ENCODE measurements at regions not wholly inside any gene's neighbourhood (a gene's known extent, or its start where the extent isn't known, plus 50 kb on each side); places are given as distances from the start of the nearest gene placed in this dataset.

GRCh38 chr4:35793766-35794165 is 450.5 kb downstream of the ARAP2 start:
- no peak for DNase-seq (ENCODE audit: low spot score)
- H3K4me1 Mint-ChIP-seq, result no peaks in the 10 kb centered on the region
- no peaks in the 10 kb centered on the region for H3K36me3 Mint-ChIP-seq
- no peak overlapping the region for H3K4me3 ChIP-seq
- no peaks in the 10 kb centered on the region for H3K4me1 ChIP-seq
- TF ChIP-seq EZH2 (IDR thresholded peaks at IDR 0.05), result no peak
- TF ChIP-seq, protein P1, sequence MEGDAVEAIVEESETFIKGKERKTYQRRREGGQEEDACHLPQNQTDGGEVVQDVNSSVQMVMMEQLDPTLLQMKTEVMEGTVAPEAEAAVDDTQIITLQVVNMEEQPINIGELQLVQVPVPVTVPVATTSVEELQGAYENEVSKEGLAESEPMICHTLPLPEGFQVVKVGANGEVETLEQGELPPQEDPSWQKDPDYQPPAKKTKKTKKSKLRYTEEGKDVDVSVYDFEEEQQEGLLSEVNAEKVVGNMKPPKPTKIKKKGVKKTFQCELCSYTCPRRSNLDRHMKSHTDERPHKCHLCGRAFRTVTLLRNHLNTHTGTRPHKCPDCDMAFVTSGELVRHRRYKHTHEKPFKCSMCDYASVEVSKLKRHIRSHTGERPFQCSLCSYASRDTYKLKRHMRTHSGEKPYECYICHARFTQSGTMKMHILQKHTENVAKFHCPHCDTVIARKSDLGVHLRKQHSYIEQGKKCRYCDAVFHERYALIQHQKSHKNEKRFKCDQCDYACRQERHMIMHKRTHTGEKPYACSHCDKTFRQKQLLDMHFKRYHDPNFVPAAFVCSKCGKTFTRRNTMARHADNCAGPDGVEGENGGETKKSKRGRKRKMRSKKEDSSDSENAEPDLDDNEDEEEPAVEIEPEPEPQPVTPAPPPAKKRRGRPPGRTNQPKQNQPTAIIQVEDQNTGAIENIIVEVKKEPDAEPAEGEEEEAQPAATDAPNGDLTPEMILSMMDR (IDR thresholded peaks at IDR 0.05), result no peak
- TF ChIP-seq EZH2phosphoT487 (IDR thresholded peaks at IDR 0.05), result no peak
- H4K20me1 ChIP-seq (ENCODE audit: low read depth), result no peaks in the 10 kb centered on the region
- no peaks in the 10 kb centered on the region for H3F3A ChIP-seq (ENCODE audit: low read depth)
- no peak overlapping the region for H3K4me3 Mint-ChIP-seq
- H3K27me3 Mint-ChIP-seq (ENCODE audit: insufficient read depth, low read depth), result no peaks in the 10 kb centered on the region
- H3K27ac ChIP-seq, result no peak overlapping the region
- H3K27ac Mint-ChIP-seq, result no peak overlapping the region
- peaks cover 11% of the 10 kb centered on the region for H3K9me3 ChIP-seq (ENCODE audit: low read depth)
- no peaks in the 10 kb centered on the region for H3K36me3 ChIP-seq
- peaks cover 17% of the 10 kb centered on the region for H3K9me3 Mint-ChIP-seq
- H3K4me2 ChIP-seq, result no peak overlapping the region
- no peak overlapping the region for H3K9ac ChIP-seq
- no peaks in the 10 kb centered on the region for H3K27me3 ChIP-seq
- H2AFZ ChIP-seq (replicated peaks), result no peak overlapping the region
- H3K79me2 ChIP-seq (ENCODE audit: low read depth), result no peaks in the 10 kb centered on the region

DNA sequence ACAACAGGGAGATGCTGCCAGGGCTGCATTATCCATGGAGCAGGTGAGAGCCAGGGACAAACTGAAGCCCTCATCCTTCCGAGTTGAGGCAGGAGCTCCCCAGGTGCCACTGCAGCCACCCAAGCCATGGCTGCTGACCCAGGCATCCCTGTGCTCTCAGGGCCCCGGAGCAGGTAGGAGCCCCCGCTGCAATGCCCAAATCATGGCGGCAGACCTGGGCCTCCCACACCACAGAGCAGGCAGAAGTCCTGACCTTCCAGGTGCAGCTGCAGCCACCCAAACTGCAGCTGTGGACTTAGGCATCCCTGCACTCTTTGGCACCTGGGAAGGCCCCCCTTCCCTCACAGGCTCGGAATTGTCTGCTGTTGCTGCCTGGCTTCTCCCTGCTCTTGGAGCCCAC is 443.6 kb downstream of the ARAP2 start:
- Histone ChIP-seq H3K27me3 (no peaks in the 10 kb centered on the region), H3K9ac (no peak overlapping the region), H2AFZ (replicated peaks) (no peak overlapping the region), H3K9me3 (ENCODE audit: low read depth) (peaks cover 11% of the 10 kb centered on the region), H4K20me1 (ENCODE audit: low read depth) (no peaks in the 10 kb centered on the region), H3K4me1 (no peaks in the 10 kb centered on the region), H3K4me3 (no peak overlapping the region), H3K79me2 (ENCODE audit: low read depth) (no peaks in the 10 kb centered on the region), H3K36me3 (no peaks in the 10 kb centered on the region), H3F3A (ENCODE audit: low read depth) (no peaks in the 10 kb centered on the region), H3K4me2 (no peak overlapping the region), H3K27ac (no peak overlapping the region)
- TF ChIP-seq EZH2 (IDR thresholded peaks at IDR 0.05) (no peak), EZH2phosphoT487 (IDR thresholded peaks at IDR 0.05) (no peak)
- TF ChIP-seq, protein P1 (IDR thresholded peaks at IDR 0.05), result no peak
- H3K4me1 Mint-ChIP-seq, result peaks cover 2% of the 10 kb centered on the region
- no peaks in the 10 kb centered on the region for H3K36me3 Mint-ChIP-seq
- H3K27ac Mint-ChIP-seq, result no peak overlapping the region
- no peak for DNase-seq (ENCODE audit: low spot score)
- peaks cover 11% of the 10 kb centered on the region for H3K9me3 Mint-ChIP-seq
- H3K4me3 Mint-ChIP-seq, result no peak overlapping the region
- no peaks in the 10 kb centered on the region for H3K27me3 Mint-ChIP-seq (ENCODE audit: insufficient read depth, low read depth)

DNA sequence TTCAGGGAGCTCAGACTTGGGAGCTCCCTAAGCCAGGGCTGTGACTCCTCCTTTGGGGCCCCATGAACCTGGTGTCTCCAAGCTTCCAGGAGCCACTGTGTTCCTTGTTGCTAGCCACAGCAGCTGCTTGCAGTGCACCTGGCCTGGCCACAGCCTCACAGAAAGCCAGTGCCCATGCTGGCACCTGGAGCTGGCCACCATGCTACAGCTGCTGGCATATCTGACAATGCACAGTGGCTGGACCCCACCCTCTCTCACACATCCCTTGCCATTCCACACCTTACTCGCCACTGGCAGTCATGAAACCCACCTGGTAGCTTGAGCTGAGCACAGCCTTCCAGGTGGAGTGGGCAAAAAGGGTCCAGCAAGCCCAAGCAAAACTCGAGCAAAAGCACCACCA is 441.7 kb downstream of the ARAP2 start:
- Histone ChIP-seq H3K4me3 (no peak overlapping the region), H3K9ac (no peak overlapping the region), H3K79me2 (ENCODE audit: low read depth) (no peaks in the 10 kb centered on the region), H3K27ac (no peak overlapping the region), H3F3A (ENCODE audit: low read depth) (no peaks in the 10 kb centered on the region), H3K4me2 (no peak overlapping the region), H2AFZ (replicated peaks) (no peak overlapping the region), H3K9me3 (ENCODE audit: low read depth) (no peaks in the 10 kb centered on the region), H4K20me1 (ENCODE audit: low read depth) (no peaks in the 10 kb centered on the region), H3K4me1 (no peaks in the 10 kb centered on the region), H3K27me3 (no peaks in the 10 kb centered on the region), H3K36me3 (no peaks in the 10 kb centered on the region)
- H3K27ac Mint-ChIP-seq, result no peak overlapping the region
- peaks cover under 1% of the 10 kb centered on the region for H3K9me3 Mint-ChIP-seq
- H3K27me3 Mint-ChIP-seq (ENCODE audit: insufficient read depth, low read depth), result no peaks in the 10 kb centered on the region
- TF ChIP-seq EZH2phosphoT487 (IDR thresholded peaks at IDR 0.05) (no peak), EZH2 (IDR thresholded peaks at IDR 0.05) (no peak)
- TF ChIP-seq, protein P1 (IDR thresholded peaks at IDR 0.05), result no peak
- H3K4me1 Mint-ChIP-seq, result peaks cover 2% of the 10 kb centered on the region
- no peak overlapping the region for H3K4me3 Mint-ChIP-seq
- H3K36me3 Mint-ChIP-seq, result no peaks in the 10 kb centered on the region
- DNase-seq (ENCODE audit: low spot score), result no peak

Data from neural progenitor cell (in vitro differentiated cells).